ENCODE measurements at regions not wholly inside any gene's neighbourhood (a gene's known extent, or its start where the extent isn't known, plus 50 kb on each side); places are given as distances from the start of the nearest gene placed in this dataset.

DNA sequence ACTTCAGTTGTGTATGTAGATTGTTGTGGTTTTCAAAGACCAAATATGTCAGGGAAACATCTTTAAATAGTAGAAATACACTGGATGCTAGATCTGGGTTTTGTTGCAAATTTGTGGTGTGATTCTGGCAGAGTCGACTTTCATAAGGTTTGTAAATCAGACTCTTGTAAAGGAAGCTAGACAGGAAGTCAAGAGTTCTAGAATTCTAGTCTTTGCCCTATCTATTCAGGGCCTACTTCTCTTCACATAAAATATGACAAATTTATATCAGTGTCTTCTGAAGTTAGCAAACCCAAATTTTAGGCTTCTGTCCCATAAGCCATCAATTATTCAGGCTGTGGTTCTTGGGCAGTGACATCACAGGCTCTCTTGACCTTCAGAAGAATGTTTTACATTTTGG, 1579.2 kb upstream of the PIK3C3 start:
- TF ChIP-seq, protein P1, sequence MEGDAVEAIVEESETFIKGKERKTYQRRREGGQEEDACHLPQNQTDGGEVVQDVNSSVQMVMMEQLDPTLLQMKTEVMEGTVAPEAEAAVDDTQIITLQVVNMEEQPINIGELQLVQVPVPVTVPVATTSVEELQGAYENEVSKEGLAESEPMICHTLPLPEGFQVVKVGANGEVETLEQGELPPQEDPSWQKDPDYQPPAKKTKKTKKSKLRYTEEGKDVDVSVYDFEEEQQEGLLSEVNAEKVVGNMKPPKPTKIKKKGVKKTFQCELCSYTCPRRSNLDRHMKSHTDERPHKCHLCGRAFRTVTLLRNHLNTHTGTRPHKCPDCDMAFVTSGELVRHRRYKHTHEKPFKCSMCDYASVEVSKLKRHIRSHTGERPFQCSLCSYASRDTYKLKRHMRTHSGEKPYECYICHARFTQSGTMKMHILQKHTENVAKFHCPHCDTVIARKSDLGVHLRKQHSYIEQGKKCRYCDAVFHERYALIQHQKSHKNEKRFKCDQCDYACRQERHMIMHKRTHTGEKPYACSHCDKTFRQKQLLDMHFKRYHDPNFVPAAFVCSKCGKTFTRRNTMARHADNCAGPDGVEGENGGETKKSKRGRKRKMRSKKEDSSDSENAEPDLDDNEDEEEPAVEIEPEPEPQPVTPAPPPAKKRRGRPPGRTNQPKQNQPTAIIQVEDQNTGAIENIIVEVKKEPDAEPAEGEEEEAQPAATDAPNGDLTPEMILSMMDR (IDR thresholded peaks at IDR 0.05) = no peak
- no peak for TF ChIP-seq EZH2 (IDR thresholded peaks at IDR 0.05)
